PC-9 (cell line): ENCODE measurements at regions not wholly inside any gene's neighbourhood (a gene's known extent, or its start where the extent isn't known, plus 50 kb on each side); places are given as distances from the start of the nearest gene placed in this dataset.

Experiments
- BruUV-seq: library from RNA; stranded (reverse); fragments of 400-500 nt; replicated peaks from 2 replicates; lab custom pipeline; 2021; lab: Mats Ljungman, UMichigan
- CTCF ChIA-PET: fragments of 300-600 bp; sonication (Branson Sonifier 250); formaldehyde crosslinking; loops from one replicate; lab custom pipeline; 2022; ENCODE audit warnings: antibody characterized with exemption; lab: Charles Lee
- POLR2A ChIA-PET: fragments of 300-600 bp; sonication (Branson Sonifier 250); formaldehyde crosslinking; loops from one replicate; lab custom pipeline; 2022; ENCODE audit warnings: antibody characterized with exemption; ENCODE audit not compliant: unreplicated experiment; lab: Charles Lee
- DNase-seq, 2 experiments: peaks; one replicate each; pipeline versions ENCODE4 v3.0.0 to v3.0.0-alpha.2; 2015 to 2022; ENCODE audit warnings: mixed read lengths in 1 of 2
- H2AFZ ChIP-seq: fragments of 200-600 bp; sonication (generic); 2 replicates; pipeline ENCODE4 v1.8.1; 2017; ENCODE audit warnings: antibody characterized with exemption
- H3F3A ChIP-seq: fragments of 200-600 bp; sonication (generic); 2 replicates; pipeline ENCODE4 v1.8.1; 2017; ENCODE audit warnings: antibody characterized with exemption, mild to moderate bottlenecking, low read depth; ENCODE audit not compliant: insufficient read depth
- H3K27ac ChIP-seq: fragments of 200-600 bp; sonication (generic); 2 replicates; pipeline ENCODE4 v1.6.1; 2016; ENCODE audit warnings: mixed run types
- H3K27me3 ChIP-seq: fragments of 200-600 bp; sonication (generic); 2 replicates; pipeline ENCODE4 v1.6.1; 2016; ENCODE audit warnings: low read depth, mixed run types; ENCODE audit not compliant: insufficient read depth
- H3K36me3 ChIP-seq: fragments of 200-600 bp; sonication (generic); 2 replicates; pipeline ENCODE4 v1.6.1; 2016; ENCODE audit warnings: low read depth, mixed run types
- H3K4me1 ChIP-seq: fragments of 200-600 bp; sonication (generic); replicated peaks from 2 replicates; pipeline ENCODE4 v1.6.1; 2016; ENCODE audit warnings: mixed run types; ENCODE audit not compliant: insufficient read depth
- H3K4me2 ChIP-seq: fragments of 200-600 bp; sonication (generic); 2 replicates; pipeline ENCODE4 v1.6.1; 2017; ENCODE audit warnings: mixed run types
- H3K4me3 ChIP-seq: fragments of 200-600 bp; sonication (generic); 2 replicates; pipeline ENCODE4 v1.6.1; 2016; ENCODE audit warnings: mixed run types
- H3K79me2 ChIP-seq: fragments of 200-600 bp; sonication (generic); 2 replicates; pipeline ENCODE4 v1.6.1; 2017; ENCODE audit warnings: low read depth, mixed run types
- H3K9me2 ChIP-seq: fragments of 200-600 bp; sonication (generic); 2 replicates; pipeline ENCODE4 v1.8.1; 2017; ENCODE audit warnings: mild to moderate bottlenecking; ENCODE audit not compliant: insufficient read depth
- H3K9me3 ChIP-seq: fragments of 200-600 bp; sonication (generic); 2 replicates; pipeline ENCODE4 v1.8.1; 2016; ENCODE audit warnings: low read depth; ENCODE audit not compliant: insufficient read depth
- H4K20me1 ChIP-seq: fragments of 200-600 bp; sonication (generic); 2 replicates; pipeline ENCODE4 v1.8.1; 2017; ENCODE audit not compliant: insufficient read depth
- EZH2 ChIP-seq: fragments of 200-600 bp; sonication (generic); IDR thresholded peaks from 2 replicates; pipeline ENCODE4 v1.8.0; 2017; ENCODE audit warnings: antibody characterized with exemption, low read depth
- intact Hi-C: fragments of 100-400 bp; cut with micrococcal nuclease; formaldehyde crosslinking; loops from one replicate; pipeline ENCODE4 v1.10.0; 2022; ENCODE audit not compliant: unreplicated experiment
- TF ChIP-seq, protein P1 (sequence below): fragments of 200-600 bp; sonication (generic); conservative IDR thresholded peaks from 2 replicates; pipeline ENCODE4 v1.6.1; 2017; ENCODE audit warnings: mixed run types, antibody characterized with exemption, mild to moderate bottlenecking, moderate library complexity

DNA sequence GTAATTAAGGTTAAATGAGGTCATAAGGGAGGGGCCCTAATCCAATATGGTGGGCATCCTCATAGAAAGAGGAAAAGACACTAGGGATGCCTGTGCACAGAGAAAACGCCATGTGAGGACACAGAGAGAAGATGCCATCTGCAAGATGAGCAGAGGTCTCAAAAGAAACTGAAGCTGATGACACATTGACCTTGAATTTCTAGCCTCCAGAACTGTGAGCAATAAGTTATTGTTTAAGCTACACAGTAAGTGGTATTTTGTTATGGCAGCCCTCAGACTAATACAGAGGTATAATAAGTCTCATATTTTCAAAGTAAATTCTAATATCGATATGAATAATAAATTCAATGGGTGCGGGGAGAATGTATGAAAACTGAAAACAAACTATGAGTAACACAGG, 169.9 kb downstream of the UGT8 start:
- no peak for TF ChIP-seq EZH2
- TF ChIP-seq, protein P1, sequence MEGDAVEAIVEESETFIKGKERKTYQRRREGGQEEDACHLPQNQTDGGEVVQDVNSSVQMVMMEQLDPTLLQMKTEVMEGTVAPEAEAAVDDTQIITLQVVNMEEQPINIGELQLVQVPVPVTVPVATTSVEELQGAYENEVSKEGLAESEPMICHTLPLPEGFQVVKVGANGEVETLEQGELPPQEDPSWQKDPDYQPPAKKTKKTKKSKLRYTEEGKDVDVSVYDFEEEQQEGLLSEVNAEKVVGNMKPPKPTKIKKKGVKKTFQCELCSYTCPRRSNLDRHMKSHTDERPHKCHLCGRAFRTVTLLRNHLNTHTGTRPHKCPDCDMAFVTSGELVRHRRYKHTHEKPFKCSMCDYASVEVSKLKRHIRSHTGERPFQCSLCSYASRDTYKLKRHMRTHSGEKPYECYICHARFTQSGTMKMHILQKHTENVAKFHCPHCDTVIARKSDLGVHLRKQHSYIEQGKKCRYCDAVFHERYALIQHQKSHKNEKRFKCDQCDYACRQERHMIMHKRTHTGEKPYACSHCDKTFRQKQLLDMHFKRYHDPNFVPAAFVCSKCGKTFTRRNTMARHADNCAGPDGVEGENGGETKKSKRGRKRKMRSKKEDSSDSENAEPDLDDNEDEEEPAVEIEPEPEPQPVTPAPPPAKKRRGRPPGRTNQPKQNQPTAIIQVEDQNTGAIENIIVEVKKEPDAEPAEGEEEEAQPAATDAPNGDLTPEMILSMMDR, result no peak
- CTCF ChIA-PET, result no interaction called here
- DNase-seq, result no peak

DNA sequence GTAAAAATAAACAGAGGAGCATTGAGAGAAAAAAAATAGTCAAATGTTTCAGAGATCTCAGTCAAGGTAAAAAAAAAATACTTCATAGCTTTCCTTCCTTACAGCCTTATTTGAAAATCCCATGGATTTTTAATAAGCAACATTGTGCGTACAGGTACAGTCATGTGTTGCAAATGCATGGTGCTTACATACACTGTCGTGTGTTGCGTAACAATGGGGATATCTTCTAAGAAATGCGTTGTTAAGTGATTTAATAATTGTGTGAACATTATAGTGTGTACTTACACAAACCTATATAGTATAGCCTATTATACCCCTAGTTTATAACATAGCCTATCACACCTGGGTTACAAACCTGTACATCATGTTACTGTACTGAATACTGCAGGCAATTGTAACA, 172.0 kb downstream of the UGT8 start:
- no peak for DNase-seq
- Histone ChIP-seq H3K27ac (no peak overlapping the region), H3K4me2 (no peak overlapping the region), H3K36me3 (no peaks in the 10 kb centered on the region), H3K4me1 (no peaks in the 10 kb centered on the region), H3K4me3 (no peak overlapping the region), H4K20me1 (no peaks in the 10 kb centered on the region), H3F3A (no peaks in the 10 kb centered on the region), H2AFZ (no peak overlapping the region), H3K9me2 (no peaks in the 10 kb centered on the region), H3K27me3 (no peaks in the 10 kb centered on the region), H3K79me2 (no peaks in the 10 kb centered on the region), H3K9me3 (no peaks in the 10 kb centered on the region)
- no TSS peak for BruUV-seq
- ChIA-PET POLR2A (no interaction called here), CTCF (interaction anchor here (0.6 kb wide), 1 partner anchor 1234 kb away, joined by 4 read pairs; no protein-coding TSS in a partner anchor)
- intact Hi-C loops, result no loop called here
- TF ChIP-seq, protein P1, result no peak
- no peak for TF ChIP-seq EZH2

More for the DNA sequence above, 169.9 kb downstream of the UGT8 start:
- intact Hi-C loops, result no loop called here
- Histone ChIP-seq H3K36me3 (no peaks in the 10 kb centered on the region), H3K27ac (no peak overlapping the region), H4K20me1 (no peaks in the 10 kb centered on the region), H3K9me2 (no peaks in the 10 kb centered on the region), H2AFZ (no peak overlapping the region), H3K4me3 (no peak overlapping the region), H3K4me2 (no peak overlapping the region), H3K9me3 (no peaks in the 10 kb centered on the region), H3K27me3 (no peaks in the 10 kb centered on the region), H3F3A (no peaks in the 10 kb centered on the region), H3K79me2 (no peaks in the 10 kb centered on the region), H3K4me1 (no peaks in the 10 kb centered on the region)
- BruUV-seq, result no TSS peak
- POLR2A ChIA-PET, result no interaction called here

DNA sequence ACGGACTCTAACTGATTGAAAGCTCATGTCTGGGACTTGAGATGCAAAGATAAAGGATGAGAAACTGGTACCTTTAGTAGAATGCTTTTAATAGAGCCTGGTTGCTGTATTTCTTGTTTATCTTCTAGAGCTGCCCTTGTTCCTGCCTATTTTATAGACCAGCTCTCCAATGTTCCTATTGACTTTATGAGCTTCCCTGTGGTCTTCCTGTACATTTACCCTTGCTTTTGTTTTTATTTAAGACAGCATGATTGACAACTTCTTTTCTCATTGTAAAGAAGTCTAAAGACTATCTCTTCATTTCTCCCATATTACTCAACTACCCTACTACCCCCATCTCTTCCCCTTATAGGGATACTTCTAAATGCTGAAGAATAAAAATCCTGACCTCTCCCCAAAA, 174.7 kb downstream of the UGT8 start:
- no peak overlapping the region for H3K27ac ChIP-seq
- no peak overlapping the region for H2AFZ ChIP-seq
- H3K9me3 ChIP-seq, result no peaks in the 10 kb centered on the region
- H3K27me3 ChIP-seq, result no peaks in the 10 kb centered on the region
- H3F3A ChIP-seq, result no peaks in the 10 kb centered on the region
- TF ChIP-seq, protein P1, result no peak
- TF ChIP-seq EZH2, result no peak
- no peak overlapping the region for H3K4me2 ChIP-seq
- no peaks in the 10 kb centered on the region for H3K36me3 ChIP-seq
- no peak overlapping the region for H3K4me3 ChIP-seq
- no peaks in the 10 kb centered on the region for H3K9me2 ChIP-seq
- no peaks in the 10 kb centered on the region for H3K4me1 ChIP-seq
- no peaks in the 10 kb centered on the region for H4K20me1 ChIP-seq
- H3K79me2 ChIP-seq, result no peaks in the 10 kb centered on the region
- CTCF ChIA-PET, result no interaction called here
- BruUV-seq, result no TSS peak
- DNase-seq, result no peak
- intact Hi-C loops, result no loop called here
- POLR2A ChIA-PET, result no interaction called here
